ENCODE measurements at regions not wholly inside any gene's neighbourhood (a gene's known extent, or its start where the extent isn't known, plus 50 kb on each side); places are given as distances from the start of the nearest gene placed in this dataset.
"Not testable (repeated sequence)": the region's sequence is repeated elsewhere in the genome, so short reads cannot be mapped to it uniquely, and the experiment has no call there.

DNA sequence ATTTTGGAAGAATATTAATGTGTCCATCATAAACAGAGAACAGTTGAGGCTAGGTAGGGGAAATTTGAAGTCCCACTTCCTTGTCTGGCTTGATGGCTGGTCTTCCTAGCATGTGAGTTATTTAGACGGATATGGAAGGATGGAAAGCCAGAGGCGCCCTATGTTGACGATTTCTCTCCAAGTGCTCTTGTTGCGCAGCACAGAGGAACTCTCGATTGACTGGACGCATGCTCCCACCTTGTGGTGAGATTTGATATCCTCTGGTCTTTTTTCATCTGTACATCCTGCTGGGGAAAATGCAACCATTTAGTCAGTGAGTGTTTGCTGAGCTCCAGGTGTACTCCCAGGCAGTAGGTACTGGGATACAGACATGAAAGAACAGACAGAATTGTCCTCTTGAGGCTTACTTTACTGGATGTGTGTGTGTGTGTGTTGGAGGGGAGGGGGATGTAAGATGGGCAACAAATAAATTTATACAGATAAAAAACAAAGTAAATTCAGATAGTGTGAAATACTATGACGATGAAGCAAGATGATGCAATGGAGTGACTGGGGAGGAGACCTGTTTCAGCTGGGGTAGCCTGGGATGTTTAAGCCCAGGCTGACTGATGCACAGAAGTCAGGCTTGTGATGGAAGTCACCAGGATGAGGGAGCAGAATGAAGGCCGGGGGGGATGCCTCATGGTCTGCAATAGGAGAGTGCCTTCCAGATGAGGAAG, 137.2 kb downstream of the TRIM43 start:
- DNase-seq, result peak in 2 of 5 donors; percentile 5 to 41

DNA sequence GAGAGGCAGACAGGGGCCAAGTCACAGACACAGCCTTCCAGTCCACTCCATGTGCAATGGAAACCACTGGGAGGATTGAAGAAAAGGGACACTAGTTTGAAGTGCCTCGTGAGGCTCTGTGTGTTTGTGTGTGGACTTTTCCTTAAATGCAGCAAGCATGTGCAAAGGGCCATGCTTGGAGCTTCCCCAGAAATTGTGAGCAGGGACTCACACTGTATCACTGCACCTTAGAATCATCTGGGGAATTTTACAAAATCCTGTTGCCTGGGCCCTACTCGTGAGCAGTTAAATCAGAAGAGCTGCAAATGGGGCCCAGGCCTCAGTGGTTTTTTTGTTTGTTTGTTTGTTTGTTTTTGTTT, 137.8 kb downstream of the TRIM43 start:
- no peak for DNase-seq

DNA sequence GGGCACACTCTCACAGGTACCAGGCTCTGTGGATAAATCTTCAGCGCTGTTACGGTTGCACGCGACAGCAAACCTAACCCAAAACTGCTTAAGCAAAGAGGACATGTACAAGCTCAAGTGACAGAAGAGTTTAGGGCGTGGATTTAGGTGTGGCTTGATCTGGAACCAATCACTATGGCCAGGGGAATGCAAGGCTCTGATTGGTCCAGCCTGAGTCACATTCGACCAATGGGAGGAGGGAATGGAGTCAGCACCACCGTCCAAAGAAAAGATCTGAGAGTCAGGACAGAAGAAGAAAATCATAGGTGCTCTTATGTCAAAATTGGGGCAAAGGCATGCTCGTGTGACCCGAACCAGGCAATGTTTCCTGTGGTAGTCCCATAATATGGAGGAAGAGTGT, 139.0 kb downstream of the TRIM43 start:
- DNase-seq, result no peak

DNA sequence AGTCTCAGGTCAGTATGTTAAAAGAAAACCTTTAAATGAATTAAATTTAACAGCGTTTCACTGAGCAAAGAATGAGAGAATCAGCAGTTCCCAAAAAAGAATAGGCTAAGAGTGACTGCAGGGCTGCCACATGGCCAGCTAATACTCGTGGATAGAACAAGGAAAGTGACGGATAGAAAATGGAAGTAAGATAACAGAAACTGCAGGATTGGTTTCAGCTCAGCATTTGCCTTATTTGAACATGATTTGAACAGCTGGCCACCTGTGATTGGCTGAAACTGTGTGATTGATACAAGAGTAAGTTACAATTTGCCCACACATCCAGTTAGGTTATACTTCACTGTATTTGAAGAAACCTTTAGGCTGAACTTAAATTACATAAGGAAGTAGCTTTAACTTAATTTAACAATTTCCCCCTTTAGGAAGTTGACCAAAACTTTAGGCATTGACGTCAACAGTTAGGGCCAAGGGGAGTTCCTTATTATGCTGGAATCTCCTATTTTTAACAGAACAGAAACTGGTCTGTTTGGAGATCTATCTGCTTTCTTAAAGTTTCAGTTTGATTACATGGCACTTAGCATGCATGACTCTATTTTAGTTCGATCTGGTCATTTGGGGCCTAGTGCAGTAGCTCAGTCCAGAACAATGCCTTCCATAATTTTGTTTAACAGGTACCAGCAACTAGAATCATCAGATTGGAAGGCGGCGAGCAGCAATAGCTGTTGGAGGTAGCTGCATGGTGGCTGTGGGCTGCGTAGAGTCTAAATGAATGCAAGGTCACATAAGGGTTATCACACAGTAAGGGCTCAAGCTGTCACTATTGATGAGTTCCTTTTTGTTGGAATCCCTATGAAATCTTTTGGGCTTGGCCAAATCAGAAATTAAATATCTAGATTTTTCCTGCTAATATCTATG, 143.4 kb downstream of the TRIM43 start:
- no peak for DNase-seq

DNA sequence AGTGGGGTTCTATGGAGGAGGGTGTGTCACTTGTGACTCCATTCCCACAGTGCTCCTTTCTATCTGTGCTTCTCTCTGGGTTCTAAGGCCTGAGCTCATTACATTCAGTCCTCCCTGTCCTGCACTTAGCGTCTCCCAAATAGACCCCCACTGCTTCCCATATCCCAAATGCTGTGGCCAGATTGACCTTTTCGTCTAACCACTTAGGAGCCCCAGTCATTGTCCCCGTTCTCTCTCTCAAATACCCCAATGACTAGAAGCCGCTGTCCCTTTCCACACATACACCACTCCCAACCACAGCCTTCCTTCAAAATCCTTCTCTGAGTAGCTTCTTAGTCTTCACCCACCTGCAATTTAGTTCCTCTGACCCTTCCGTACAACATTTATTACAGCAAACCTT, 146.5 kb downstream of the TRIM43 start:
- DNase-seq, result no peak

DNA sequence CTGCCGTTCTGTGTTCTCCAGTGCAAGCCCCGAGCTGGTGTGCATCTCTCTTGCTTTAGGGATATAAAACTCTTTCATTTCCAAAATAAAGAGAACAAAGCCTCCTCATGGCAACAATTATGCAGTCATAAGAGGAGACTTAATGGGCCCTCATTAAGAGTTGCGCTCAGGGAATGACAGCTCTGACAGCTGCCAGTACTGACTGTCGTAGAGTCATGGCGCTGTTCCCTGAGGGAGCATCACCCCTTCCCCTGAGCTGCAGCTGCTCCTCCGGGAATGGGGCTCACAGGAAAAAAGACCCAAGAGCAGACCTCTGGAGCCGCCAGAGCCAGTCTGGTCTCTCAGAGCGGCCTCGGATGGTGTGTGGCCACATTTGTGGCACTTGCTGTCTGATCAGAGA, 160.3 kb downstream of the TRIM43 start:
- not testable (repeated sequence) for DNase-seq

DNA sequence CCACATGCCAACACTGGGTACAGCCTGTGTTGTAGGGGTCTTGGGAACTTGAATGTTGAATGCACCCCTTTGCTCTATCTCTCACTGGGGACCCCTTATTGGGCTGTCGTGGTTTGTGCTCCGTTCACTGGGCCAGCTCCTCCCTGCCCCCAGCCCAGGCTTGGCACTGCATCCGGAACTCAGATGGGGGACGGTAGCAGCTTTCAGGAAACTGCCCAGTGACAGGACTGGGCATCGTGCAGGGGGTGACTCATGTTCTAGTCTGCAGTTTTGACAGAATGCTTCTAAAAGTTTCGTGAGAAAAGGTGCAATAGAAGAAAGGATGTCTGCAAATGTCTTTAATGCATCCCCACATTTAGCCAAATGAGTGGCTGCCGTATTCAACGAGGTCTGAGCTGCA, 162.0 kb downstream of the TRIM43 start:
- DNase-seq, result not testable (repeated sequence)

DNA sequence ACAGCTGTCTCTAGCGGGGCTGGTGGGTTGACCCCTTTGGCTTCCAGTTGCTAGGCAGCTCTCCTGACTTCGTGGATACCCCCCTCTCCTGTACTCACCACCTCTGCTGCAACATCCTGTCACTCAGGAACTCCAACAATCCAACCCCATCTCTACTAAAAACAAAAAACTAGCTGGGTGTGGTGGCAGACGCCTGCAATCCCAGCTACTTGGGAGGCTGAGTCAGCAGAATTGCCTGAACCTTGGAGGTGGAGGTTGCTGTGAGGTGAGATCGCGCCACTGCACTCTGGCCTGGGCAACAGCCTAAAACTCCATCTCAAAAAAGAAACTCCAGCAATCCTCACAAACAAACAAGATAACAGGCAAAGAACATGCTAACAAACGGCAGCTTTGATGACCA, 162.4 kb downstream of the TRIM43 start:
- DNase-seq, result not testable (repeated sequence)

DNA sequence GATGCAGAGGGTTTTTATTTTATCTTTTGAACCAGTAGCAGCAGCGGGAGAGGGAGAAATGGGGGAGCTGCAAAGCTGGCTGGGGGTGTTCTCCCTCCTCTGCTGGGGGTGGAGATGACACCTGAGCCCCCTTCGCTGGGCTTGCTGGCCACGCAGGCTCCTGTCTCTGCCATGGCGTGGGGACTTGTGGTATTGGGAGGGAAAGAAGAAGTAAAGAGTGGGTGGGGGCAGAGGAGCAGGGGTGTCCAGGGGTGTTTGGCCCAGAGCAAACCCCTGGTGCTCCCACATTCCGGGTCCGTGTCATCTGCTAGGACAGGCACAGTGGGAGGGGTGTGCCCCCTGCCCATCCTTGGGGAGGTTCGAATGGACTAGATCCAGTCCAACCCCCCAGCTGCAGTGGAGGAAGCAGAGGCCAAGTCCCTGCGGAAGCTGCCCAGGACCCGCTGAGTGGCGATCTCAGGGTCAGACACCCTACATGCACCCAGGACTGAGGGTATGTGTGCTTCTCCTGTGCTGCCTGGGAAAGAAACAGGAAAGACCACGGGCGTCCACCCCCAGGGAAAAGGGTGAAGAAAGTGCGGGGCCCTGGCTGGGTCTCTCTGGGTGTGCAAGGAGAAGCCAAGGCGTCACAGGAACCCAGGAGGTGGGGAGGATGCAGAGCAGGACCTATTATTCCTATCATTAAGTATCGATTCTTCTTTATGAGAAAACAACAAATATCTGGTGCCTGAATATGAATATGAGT, 163.2 kb downstream of the TRIM43 start:
- DNase-seq, result not testable (repeated sequence)

DNA sequence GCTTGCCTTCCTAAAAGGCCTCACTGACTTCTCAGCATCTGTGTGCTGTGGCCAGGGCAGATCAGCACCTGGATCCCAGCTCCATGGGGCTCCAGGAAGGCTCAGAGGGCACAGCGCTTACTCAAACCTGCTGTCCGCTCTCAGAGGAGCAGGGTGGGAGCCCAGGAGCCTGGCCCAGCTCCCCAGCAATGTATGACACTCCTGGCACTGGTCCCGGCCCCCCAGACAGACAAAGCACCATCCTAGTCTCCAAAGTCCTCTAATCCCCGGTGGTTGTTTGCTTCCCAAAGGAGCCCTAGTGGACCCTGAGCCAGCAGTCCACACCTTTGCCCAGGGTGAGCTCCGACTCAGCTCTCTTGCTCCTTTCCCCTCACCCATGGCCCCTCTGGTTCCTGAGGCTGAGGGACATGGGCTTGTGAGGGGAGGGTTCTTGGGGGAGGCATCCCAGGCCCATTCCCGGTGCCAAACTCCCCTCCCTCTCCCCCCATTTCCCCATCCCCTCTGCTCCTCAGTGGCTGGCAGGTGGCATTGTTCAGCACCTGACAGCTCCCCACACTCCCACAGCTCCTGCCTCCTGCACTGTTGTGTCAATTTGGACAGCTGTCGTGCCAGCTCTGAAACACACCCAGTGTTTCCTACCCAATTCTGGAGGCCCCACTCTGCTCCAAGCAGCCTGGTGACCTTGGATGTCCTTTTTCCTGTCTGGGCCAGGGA, 164.3 kb downstream of the TRIM43 start:
- DNase-seq, result not testable (repeated sequence)

DNA sequence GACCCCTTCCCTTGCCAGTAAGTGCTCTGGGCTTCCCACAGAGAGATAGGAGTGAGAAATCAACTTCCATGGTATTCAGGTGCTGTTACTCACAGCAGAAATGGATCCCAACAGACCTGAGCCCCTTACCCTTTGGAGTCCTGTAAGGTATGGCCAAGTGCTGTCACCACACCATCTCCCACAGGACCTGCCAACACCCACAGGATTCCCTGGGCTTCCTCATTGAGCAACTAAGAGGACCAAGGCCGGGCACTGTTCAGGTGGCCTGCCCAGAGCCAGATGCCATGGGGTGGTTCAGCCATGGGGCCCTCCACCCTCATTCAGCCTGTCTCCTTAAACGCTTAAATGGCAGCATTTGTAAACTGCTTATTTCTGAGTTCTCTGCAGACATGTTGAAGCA, 166.2 kb downstream of the TRIM43 start:
- no peak for DNase-seq

DNA sequence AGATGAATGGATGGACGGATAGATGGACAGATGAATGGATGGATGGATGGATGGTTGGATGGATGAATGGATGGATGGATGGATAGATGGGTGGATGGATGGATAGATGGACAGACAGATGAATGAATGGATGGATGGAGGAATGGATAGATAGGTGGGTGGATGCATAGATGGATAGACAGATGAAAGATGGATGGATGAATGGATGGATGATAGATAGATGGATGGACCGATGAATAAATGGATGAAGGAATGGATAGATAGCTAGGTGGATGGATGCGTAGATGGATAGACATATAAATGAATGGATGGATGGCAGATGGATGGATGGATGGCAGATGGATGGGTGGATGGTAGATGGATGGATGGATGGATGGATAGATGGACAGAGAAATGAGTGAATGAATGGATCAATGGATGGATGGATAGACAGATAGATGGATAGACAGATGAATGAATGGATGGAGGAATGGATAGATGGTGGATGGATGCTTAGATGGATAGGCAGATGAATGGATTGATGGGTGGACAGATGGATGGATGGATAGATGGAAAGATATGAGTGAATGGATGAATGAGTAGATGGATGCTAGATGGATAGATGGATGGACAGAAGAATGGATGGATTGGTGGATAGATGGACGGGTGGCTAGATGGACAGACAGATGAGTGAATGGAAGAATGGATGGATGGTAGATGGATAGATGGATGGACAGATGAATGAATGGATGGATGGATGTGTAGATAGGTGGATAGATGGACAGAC, 167.9 kb downstream of the TRIM43 start:
- no peak for DNase-seq

DNA sequence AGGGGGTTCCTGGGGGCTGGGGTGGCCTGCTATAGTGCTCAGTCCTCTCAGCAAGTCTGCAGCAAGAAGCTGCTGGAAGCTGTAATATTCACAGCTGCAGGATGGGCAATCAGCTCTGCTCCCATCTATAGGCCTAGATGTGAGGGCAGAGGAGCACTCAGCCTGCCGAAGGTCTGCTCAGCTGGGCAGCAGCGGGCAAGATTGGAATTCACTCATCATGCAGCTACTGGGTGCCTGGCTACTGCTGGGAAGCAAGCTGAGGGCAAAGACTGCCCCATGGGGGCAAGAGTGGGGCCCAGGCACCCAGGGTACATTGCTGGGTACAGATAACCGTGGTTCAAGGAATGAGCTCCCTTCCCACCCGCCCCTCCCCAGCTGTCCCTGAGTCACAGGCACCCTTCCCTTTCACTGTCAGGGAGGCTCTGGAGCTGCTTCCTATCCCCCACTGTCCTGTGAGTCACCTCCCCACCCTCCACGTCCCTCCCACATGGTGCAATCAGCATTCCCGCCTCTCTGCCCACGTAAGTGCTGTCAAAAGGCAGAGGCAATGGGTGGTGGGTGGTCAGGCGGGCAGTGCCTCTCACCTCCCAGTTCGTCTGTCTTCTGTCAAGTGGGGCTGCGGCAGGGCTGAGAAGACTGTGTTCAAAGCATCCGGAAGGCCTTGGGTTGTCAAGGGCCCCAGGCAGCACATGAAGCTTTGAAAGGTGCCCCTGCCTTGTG, 169.2 kb downstream of the TRIM43 start:
- no peak for DNase-seq

DNA sequence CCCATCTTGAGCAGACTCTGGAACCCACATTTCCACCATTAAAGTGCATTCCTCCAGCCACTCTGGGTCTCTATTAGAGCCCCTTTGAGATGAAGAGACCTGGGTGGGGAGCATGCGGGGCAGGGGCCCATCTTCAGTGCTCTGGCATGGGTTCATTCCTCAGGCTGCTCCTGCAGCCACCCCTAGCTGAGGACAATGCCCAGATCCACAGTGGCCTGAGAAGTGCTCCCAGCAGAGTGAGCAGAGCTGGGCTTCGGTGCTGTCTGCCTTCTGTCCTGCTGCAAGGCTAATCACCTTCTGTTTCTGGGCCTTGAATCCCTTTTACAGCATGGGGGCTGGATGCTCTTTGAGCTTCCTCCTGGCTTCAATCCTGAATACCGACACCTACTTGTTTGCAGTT, 169.8 kb downstream of the TRIM43 start:
- DNase-seq, result no peak

DNA sequence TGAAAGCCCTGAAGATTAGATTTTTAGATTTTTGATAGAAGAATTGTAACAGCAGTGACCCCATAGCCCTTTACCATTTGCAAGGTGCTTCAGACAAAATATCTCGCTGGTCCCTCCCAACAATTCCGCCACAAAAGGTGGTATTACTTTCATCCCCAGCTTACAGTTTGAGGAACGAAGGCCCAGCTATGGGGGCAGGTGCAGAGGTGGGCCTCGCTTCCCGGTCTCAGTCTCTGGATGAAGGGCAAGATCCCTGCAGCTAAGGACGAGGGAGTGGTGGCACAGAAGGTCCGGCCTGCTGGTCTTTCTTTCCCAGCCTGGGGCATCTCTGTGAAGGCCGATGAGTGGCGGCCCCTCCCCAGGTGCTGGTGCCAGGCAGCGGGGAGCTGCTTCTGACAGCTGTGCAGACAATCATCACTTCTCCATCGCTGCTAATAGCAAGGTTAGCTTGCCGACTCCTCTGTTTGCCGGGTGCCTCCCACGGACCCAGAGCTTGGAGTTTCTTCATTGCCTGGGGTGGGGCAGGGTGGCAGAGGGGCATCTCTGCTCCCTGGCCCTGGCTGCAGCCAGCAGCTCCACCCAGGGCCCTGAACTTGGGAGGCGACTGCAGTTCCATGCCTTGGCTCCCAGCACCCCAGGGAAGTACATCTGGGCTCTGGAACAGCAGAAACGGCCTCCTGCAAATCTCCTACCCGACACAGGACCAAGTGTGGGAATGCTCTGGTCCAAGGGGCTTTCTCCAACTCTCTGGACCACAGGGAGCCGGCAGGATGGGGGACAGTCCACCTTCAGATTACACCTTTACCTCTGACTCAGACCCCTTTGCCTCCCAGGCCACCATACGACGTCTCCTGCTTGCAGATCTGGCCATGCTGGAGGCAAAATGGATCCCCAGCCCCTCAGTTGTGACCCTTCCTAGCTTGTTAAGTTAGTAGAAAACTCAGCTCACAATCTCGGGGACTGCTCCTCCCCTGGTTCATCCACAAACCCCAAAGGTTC, 170.5 kb downstream of the TRIM43 start:
- DNase-seq, result not testable (repeated sequence)

DNA sequence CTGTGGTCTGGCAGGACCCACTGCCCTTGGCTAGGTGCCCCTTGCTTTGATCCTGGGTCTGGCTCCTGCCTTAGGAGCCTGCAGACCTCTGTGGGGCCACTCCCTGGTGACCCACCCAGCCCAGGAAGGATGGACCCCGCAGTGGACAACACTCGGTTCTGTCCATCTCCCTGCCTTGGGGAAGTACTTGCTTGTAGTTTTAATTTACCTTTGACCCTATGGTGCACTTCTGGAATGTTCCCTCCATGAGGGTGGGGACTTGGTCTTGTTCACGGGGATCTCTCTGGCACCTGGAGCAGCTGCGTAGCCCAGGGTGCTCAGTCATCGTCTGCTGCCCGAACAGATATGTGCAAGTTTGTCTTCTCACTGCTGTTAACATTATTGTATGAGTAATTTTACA, 171.3 kb downstream of the TRIM43 start:
- not testable (repeated sequence) for DNase-seq

DNA sequence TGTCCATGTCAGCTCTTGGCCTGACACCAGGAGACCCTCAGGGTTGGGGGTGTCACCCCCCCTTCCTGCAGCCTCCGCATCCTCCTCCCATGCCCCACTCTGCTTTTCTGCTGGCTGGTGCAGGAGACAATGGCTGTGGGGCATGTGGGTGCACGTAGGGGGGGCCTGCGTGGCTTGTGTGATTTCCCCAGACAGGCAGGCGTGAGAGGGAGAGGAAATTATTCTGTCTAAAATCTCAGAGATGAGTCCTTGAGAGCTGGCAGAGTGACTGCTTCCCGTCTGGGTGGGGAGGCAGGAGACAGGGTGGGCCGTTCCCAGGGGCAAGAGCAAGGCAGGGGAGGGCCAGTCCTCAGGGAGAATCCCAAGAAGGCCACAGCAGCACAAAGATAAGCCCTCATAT, 173.2 kb downstream of the TRIM43 start:
- not testable (repeated sequence) for DNase-seq

DNA sequence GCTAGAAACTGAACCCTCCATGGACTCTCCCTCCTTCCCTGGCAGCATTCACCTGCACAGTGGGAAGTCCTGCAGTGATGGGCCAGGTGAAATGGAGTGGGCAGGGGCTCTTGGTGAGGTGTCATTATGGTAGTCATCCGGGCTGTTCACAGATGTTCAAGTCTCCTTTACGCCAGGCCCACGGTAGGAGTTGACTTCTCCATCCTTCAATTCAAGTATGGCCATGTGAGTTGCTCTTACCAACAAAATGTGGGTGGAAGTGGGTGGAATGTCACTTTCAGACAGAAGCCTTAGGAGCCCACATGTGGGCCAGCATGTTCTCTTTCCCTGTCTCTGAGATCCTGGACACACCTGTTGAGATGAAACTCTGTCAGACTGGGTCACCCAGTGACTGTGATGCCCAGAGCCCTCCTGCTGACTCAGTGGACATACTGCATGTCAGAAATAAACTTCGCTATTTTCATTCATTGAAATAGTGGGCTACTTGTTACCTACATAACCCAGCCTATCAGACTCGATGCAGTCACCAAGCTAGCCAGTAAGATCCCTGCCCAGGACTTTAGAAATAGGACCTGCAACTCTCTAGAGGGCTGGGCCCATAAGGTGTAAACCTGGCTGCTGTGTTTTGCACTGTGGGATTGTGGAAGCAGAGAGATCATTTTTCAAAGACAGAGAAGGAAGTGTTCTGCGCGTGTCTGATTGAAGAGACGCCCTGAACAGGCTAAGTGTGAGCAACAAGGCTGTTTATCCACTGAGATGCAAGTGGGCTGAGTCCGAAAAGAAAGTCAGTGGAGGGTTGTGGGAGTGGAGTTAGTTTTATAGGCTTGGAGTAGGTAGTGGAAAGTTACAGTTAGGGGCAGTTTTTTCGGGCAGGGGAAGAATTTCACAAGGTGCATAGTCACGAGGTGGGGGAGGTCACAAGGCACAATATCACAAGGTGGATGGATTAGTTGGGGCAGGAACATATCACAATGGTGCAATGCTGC, 174.4 kb downstream of the TRIM43 start:
- not testable (repeated sequence) for DNase-seq

DNA sequence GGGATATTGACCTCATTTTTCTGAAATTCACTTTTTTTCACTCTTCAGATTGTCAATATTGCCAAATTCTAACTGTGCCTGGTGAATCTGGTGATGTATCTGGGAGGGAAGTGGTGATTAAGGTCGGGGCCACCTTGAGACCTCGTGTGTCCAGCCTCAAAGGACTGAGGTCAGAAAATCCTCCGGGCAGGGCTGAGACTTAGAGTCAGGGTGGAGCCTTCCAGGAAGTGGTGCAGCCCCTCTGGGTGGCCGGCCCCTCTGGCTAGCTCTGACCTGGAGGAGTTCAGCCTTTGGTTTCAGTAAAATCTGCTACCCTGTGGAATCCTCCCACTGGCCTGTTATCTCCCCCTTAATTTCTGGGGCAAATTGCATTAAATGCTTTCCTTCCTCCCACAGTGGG, 175.7 kb downstream of the TRIM43 start:
- DNase-seq, result not testable (repeated sequence)
